ENCODE measurements at regions not wholly inside any gene's neighbourhood (a gene's known extent, or its start where the extent isn't known, plus 50 kb on each side); places are given as distances from the start of the nearest gene placed in this dataset.

DNA sequence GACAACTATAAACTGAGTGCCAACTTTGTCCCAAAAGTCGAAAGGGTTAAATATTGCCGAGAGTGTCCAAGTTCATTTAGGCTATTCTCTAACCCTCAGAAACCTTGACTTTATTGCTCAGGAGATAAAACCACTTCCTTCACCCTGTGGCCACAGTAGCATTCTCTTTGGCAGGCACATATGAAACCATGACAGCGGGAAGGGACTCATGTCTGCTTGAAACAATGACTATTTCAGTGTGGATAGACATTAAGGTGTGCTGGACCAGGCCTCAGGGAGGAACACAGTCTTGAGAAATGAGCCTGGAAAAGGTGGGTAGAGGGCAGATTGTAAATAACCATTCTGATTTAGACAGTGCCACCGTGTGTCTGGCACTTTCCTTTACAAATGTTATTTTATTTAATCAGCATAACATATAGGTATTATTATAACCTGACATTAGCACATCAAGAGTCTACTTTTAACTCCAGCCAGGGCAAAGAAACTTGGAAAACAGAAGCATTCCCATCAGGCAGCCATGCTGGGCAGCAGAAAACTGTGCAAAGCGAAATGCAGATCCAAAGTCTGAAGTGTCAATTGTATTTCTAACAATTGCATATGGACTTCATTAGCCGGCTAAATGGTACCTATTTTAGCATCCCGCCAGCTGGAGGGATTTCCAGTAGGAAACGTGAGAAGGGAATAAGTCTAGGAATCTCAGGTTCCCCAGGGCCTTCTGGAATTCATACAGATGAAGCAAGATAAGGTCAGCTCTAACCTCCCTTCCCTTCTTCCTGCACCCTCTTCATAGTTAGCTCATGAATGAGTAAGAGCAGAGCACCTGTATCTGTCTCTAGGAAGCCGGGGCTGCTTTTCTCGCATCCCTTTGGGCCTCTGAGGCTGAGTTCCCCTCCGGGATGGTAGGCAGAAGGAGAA lies 212.8 kb upstream of the ELAC2 start:
- H3K4me3 ChIP-seq (replicated peaks; ENCODE audit: low read depth, low read length) = no peak overlapping the region
- DNase-seq (ENCODE audit: extremely low read depth, low read depth) = no peak
- TF ChIP-seq, protein P1, sequence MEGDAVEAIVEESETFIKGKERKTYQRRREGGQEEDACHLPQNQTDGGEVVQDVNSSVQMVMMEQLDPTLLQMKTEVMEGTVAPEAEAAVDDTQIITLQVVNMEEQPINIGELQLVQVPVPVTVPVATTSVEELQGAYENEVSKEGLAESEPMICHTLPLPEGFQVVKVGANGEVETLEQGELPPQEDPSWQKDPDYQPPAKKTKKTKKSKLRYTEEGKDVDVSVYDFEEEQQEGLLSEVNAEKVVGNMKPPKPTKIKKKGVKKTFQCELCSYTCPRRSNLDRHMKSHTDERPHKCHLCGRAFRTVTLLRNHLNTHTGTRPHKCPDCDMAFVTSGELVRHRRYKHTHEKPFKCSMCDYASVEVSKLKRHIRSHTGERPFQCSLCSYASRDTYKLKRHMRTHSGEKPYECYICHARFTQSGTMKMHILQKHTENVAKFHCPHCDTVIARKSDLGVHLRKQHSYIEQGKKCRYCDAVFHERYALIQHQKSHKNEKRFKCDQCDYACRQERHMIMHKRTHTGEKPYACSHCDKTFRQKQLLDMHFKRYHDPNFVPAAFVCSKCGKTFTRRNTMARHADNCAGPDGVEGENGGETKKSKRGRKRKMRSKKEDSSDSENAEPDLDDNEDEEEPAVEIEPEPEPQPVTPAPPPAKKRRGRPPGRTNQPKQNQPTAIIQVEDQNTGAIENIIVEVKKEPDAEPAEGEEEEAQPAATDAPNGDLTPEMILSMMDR (IDR thresholded peaks at IDR 0.05; ENCODE audit: low read depth, low read length, missing control alignments) = no peak

DNA sequence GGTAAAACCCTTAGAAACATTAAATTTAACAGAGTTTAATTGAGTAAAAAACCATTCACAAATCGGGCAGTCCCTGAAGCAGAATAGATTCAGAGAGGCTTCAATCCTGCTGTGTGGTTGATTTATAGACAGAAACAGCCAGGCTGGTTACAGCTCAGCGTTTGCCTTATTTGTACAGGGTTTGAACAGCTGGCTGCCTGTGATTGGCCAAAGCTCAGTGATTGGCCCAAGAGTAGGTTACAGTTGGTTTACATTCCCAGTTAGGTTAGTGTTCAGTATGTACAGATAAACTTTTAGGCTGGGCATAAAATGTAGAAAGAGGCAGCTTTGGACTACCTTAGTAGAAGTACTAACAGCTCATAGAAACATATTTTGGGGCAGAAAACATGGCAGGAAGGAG lies 210.4 kb upstream of the ELAC2 start:
- TF ChIP-seq, protein P1 (IDR thresholded peaks at IDR 0.05; ENCODE audit: low read depth, low read length, missing control alignments) = no peak
- no peak overlapping the region for H3K4me3 ChIP-seq (replicated peaks; ENCODE audit: low read depth, low read length)
- DNase-seq (ENCODE audit: extremely low read depth, low read depth) = no peak

DNA sequence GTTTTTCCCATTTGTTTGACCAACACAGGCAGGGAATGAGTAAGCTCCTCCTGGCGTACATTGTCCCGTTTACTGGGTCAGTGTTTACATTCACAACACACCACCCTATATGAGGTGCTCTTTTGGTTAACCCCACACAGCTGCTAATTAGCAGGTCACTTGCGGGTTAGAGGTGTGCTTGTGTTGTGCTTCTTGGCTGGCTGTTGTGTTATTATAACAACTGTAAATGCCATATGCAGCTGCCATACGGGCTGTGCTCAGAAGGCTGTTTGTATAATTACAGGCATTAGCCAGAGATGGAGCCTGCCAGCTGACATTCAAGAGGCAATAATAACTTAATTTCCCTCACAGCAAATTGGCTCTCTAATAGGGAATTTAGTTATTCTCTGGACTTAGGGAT lies 205.1 kb upstream of the ELAC2 start:
- DNase-seq (ENCODE audit: extremely low read depth, low read depth) = no peak
- TF ChIP-seq, protein P1 (IDR thresholded peaks at IDR 0.05; ENCODE audit: low read depth, low read length, missing control alignments) = no peak
- no peak overlapping the region for H3K4me3 ChIP-seq (replicated peaks; ENCODE audit: low read depth, low read length)

DNA sequence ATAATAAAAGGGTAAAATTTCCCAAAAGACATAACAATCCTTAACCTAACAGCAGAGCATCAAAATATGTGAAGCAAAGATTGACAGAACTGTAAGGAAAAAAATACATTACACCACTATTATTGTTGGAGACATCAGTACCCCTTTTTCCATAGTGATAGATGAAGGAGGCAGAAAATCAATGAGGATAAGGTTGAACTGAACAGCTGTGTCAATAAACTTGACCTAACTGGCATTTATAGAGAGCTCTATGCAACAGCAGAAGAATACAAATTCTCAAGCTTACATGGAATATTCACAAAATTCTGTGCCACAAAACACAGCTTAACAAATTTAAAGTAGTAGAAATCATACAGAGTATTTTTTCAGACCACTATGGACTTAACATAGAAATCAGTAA lies 195.0 kb upstream of the ELAC2 start:
- no peak overlapping the region for H3K4me3 ChIP-seq (replicated peaks; ENCODE audit: low read depth, low read length)
- DNase-seq (ENCODE audit: extremely low read depth, low read depth) = no peak
- TF ChIP-seq, protein P1 (IDR thresholded peaks at IDR 0.05; ENCODE audit: low read depth, low read length, missing control alignments) = no peak

DNA sequence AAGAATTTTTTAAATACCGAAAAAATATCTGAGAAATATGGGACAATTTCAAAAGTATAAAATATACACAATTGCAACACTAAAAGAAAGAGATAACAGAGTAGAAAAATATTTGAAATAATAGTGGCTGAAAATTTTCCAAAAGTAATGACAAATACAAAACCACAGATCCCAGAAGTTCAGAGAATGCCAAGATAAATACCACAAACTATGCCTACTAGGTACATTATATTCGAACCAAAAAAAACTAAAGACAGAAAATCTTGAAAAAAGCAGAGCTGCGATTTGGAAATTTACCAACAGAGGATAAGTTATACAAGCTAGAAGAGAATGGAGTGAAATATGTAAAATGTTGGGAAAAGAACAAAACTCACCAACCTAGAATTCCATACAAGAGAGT lies 191.3 kb upstream of the ELAC2 start:
- TF ChIP-seq, protein P1 (IDR thresholded peaks at IDR 0.05; ENCODE audit: low read depth, low read length, missing control alignments) = no peak
- no peak for DNase-seq (ENCODE audit: extremely low read depth, low read depth)
- no peak overlapping the region for H3K4me3 ChIP-seq (replicated peaks; ENCODE audit: low read depth, low read length)

DNA sequence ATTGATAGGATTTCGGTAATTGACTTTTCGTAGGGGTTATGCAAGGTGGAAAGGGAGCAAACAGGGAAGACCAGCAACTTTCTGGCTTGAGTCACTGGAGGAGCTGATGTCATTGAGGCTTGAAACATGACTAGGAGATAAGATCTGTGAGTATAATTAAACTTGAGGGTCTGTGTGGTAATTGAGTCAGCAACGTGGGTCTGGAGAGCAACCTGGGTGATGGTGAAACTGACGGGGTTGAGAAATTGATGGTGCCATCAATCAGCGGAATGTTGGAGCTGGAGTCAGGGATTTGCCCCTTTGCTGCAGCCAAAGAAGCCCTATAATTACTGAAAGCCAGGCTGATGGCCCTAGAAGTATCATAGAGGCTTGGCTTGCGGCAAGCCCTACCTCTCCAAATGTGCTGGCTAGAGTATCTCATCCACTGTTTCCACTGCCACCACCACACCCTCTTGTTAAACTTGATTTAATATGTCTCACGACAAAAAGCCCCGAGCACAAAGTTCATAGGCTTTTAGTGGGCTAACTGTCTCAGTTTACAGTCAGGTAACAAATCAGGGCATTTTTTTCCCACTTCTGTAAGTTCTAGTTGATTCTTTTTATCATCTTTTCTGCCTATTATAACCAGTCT lies 186.9 kb upstream of the ELAC2 start:
- DNase-seq (ENCODE audit: extremely low read depth, low read depth) = no peak
- H3K4me3 ChIP-seq (replicated peaks; ENCODE audit: low read depth, low read length) = no peak overlapping the region
- TF ChIP-seq, protein P1 (IDR thresholded peaks at IDR 0.05; ENCODE audit: low read depth, low read length, missing control alignments) = no peak
